ENCODE measurements at regions not wholly inside any gene's neighbourhood (a gene's known extent, or its start where the extent isn't known, plus 50 kb on each side); places are given as distances from the start of the nearest gene placed in this dataset.

DNA sequence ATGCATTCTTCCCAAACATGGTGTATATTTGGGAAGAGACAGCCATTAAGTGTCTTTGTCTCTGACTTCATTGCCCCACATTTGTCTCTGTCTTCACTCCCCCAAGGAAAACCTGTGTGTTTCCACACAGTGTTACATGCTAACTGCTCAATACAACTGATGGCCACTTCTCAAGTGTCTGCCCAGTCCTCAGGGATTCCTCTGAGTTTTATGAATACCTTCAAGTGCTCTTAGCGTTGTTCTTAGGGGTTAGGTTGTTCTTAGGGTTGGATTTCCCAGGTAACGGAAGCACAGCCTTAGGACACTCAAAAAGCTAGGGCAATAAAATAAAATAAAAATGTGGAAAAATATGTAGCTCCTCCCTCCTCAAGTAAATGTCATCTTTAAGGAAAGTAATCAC is 64.7 kb upstream of the PLAC8 start:
- peaks cover 3% of the 10 kb centered on the region for H3K9me3 Mint-ChIP-seq (ENCODE audit: low read depth)
- no peak for DNase-seq (ENCODE audit: low spot score, unreplicated experiment)
- H3K27me3 Mint-ChIP-seq, result no peaks in the 10 kb centered on the region
- no peaks in the 10 kb centered on the region for H3K4me1 Mint-ChIP-seq (ENCODE audit: low read depth)
- H3K27ac Mint-ChIP-seq, result no peak overlapping the region
- TF ChIP-seq, protein P1, sequence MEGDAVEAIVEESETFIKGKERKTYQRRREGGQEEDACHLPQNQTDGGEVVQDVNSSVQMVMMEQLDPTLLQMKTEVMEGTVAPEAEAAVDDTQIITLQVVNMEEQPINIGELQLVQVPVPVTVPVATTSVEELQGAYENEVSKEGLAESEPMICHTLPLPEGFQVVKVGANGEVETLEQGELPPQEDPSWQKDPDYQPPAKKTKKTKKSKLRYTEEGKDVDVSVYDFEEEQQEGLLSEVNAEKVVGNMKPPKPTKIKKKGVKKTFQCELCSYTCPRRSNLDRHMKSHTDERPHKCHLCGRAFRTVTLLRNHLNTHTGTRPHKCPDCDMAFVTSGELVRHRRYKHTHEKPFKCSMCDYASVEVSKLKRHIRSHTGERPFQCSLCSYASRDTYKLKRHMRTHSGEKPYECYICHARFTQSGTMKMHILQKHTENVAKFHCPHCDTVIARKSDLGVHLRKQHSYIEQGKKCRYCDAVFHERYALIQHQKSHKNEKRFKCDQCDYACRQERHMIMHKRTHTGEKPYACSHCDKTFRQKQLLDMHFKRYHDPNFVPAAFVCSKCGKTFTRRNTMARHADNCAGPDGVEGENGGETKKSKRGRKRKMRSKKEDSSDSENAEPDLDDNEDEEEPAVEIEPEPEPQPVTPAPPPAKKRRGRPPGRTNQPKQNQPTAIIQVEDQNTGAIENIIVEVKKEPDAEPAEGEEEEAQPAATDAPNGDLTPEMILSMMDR (IDR thresholded peaks at IDR 0.05; ENCODE audit: unreplicated experiment), result no peak
- H3K36me3 Mint-ChIP-seq (ENCODE audit: insufficient read depth), result no peaks in the 10 kb centered on the region
- H3K4me3 Mint-ChIP-seq (ENCODE audit: low read depth), result no peak overlapping the region

DNA sequence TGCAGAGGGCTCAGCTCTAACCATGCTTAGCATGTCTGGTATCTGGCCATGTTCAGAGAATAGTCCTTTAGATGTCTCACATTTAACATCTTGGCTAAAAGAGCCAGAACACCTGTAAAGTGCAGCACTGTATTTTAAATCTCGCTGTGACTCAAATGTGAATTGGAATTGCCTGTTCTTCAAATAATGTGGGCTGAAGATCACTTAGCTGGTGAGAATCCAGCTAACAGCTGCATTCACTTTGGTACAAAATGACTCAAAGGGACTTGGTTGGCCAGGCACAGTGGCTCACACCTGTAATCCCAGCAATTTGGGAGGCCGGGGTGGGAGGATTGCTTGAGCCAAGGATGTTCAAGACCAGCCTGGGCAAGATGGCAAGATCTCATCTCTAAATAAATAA is 63.5 kb upstream of the PLAC8 start:
- TF ChIP-seq, protein P1 (IDR thresholded peaks at IDR 0.05; ENCODE audit: unreplicated experiment), result no peak
- Mint-ChIP-seq H3K4me1 (ENCODE audit: low read depth) (no peaks in the 10 kb centered on the region), H3K4me3 (ENCODE audit: low read depth) (no peak overlapping the region), H3K27ac (no peak overlapping the region), H3K27me3 (no peaks in the 10 kb centered on the region), H3K36me3 (ENCODE audit: insufficient read depth) (no peaks in the 10 kb centered on the region), H3K9me3 (ENCODE audit: low read depth) (peaks cover 3% of the 10 kb centered on the region)
- DNase-seq (ENCODE audit: low spot score, unreplicated experiment), result no peak

DNA sequence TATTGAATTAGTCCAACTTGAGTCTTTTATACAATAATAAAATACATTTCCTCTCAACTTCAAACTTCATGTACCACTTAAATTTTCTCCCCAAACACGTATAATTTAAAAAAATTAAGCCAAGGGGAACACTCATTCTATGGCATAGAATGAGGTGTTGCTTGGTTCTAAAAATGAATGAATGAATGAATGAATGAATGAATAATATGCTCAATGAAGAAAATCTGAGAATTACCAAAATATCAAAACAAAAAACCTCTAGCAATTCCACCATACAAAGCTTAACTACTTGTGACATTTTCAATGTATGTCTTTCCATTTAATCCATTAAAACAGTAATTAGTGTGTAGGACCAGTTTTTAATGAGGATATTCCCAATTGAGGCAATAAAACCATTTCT is 62.7 kb upstream of the PLAC8 start:
- Mint-ChIP-seq H3K27ac (no peak overlapping the region), H3K9me3 (ENCODE audit: low read depth) (peaks cover 3% of the 10 kb centered on the region), H3K36me3 (ENCODE audit: insufficient read depth) (no peaks in the 10 kb centered on the region), H3K4me1 (ENCODE audit: low read depth) (no peaks in the 10 kb centered on the region), H3K4me3 (ENCODE audit: low read depth) (no peak overlapping the region), H3K27me3 (no peaks in the 10 kb centered on the region)
- TF ChIP-seq, protein P1 (IDR thresholded peaks at IDR 0.05; ENCODE audit: unreplicated experiment), result no peak
- no peak for DNase-seq (ENCODE audit: low spot score, unreplicated experiment)

DNA sequence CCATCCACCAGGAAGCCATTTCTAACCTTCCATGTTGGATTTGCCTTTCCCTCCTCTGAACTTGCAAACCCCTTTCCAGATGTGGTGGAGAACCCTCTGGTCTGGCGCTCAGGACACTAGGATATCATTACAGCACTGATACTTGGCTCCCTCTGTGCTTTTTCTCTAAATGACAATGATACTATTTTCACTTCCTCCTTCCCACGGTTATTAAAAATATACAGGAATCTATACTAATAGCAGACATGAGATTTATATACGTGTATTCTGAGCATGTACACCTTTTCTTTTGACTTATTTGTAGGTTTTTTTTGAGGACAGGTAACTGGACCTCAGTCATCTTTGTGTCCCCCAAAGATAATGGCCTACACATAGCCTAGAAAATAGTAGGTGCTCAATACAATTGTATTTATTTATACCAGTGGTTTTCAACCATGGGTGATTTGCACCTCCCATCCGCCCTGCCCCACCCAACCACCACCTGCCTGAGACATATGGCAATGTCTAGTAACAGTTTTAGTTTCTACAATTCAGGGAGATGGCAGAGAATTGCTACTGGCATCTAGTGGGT is 60.4 kb upstream of the PLAC8 start:
- no peaks in the 10 kb centered on the region for H3K27me3 Mint-ChIP-seq
- H3K4me1 Mint-ChIP-seq (ENCODE audit: low read depth), result no peaks in the 10 kb centered on the region
- no peak overlapping the region for H3K27ac Mint-ChIP-seq
- H3K4me3 Mint-ChIP-seq (ENCODE audit: low read depth), result no peak overlapping the region
- no peaks in the 10 kb centered on the region for H3K36me3 Mint-ChIP-seq (ENCODE audit: insufficient read depth)
- no peaks in the 10 kb centered on the region for H3K9me3 Mint-ChIP-seq (ENCODE audit: low read depth)
- TF ChIP-seq, protein P1 (IDR thresholded peaks at IDR 0.05; ENCODE audit: unreplicated experiment), result no peak
- no peak for DNase-seq (ENCODE audit: low spot score, unreplicated experiment)

DNA sequence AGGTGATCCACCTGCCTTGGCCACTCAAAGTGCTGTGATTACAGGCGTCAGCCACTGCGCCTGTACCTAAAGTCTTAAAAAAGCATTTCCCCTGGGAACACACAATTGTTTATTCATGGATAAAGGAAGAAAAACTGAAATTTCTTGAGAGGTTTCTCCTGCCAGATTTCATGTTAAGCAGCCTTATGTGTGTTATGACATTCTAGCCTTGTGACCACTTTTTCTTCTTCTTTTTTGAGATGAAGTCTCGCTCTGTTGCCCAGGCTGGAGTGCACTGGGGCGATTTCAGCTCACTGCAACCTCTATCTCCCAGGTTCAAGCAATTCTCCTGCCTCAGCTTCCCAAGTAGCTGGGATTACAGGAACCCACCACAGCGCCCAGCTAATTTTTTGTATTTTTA is 57.8 kb upstream of the PLAC8 start:
- no peaks in the 10 kb centered on the region for H3K36me3 Mint-ChIP-seq (ENCODE audit: insufficient read depth)
- no peaks in the 10 kb centered on the region for H3K4me1 Mint-ChIP-seq (ENCODE audit: low read depth)
- TF ChIP-seq, protein P1 (IDR thresholded peaks at IDR 0.05; ENCODE audit: unreplicated experiment), result no peak
- H3K27ac Mint-ChIP-seq, result no peak overlapping the region
- no peak overlapping the region for H3K4me3 Mint-ChIP-seq (ENCODE audit: low read depth)
- no peaks in the 10 kb centered on the region for H3K27me3 Mint-ChIP-seq
- no peak for DNase-seq (ENCODE audit: low spot score, unreplicated experiment)
- H3K9me3 Mint-ChIP-seq (ENCODE audit: low read depth), result no peaks in the 10 kb centered on the region
